HG03575 (cell line): ENCODE measurements at regions not wholly inside any gene's neighbourhood (a gene's known extent, or its start where the extent isn't known, plus 50 kb on each side); places are given as distances from the start of the nearest gene placed in this dataset.
A peak's percentile ranks its signal among the peaks of the same experiment; 100 is the strongest.

Source experiments
- ATAC-seq: cut with Tn5 transposase; IDR thresholded peaks from one replicate; pipeline ENCODE4 v1.9.1; 2021; ENCODE audit not compliant: unreplicated experiment, insufficient number of reproducible peaks, low FRiP score; ENCODE audit errors: extremely low read depth

- ATAC-seq, result no peak
Observed at GRCh38 chr1:209073879-209074278, 509.6 kb upstream of the CAMK1G start.

- no peak for ATAC-seq
Observed at GRCh38 chr1:209074575-209075250, 508.8 kb upstream of the CAMK1G start.

GRCh38 chr1:209076688-209077087 lies 506.8 kb upstream of the CAMK1G start:
- ATAC-seq, result no peak

- no peak for ATAC-seq
Observed at GRCh38 chr1:209080170-209080781, 503.2 kb upstream of the CAMK1G start.

- peak; percentile 86 for ATAC-seq
Observed at GRCh38 chr1:209086486-209087192, 496.9 kb upstream of the CAMK1G start.

- ATAC-seq, result no peak
Observed at GRCh38 chr1:209094384-209094783, 489.1 kb upstream of the CAMK1G start.

- no peak for ATAC-seq
Observed at GRCh38 chr1:209095627-209096595, 487.6 kb upstream of the CAMK1G start.

GRCh38 chr1:209100460-209100859 lies 483.1 kb upstream of the CAMK1G start:
- ATAC-seq, result no peak

GRCh38 chr1:209101106-209101505 lies 482.4 kb upstream of the CAMK1G start:
- no peak for ATAC-seq

- ATAC-seq, result no peak
Observed at GRCh38 chr1:209102120-209102519, 481.4 kb upstream of the CAMK1G start.

GRCh38 chr1:209102531-209102930 lies 481.0 kb upstream of the CAMK1G start:
- no peak for ATAC-seq

- ATAC-seq, result no peak
Observed at GRCh38 chr1:209103092-209103491, 480.4 kb upstream of the CAMK1G start.

GRCh38 chr1:209104646-209105045 lies 478.9 kb upstream of the CAMK1G start:
- no peak for ATAC-seq

- no peak for ATAC-seq
Observed at GRCh38 chr1:209105701-209106100, 477.8 kb upstream of the CAMK1G start.

GRCh38 chr1:209106237-209106741 lies 477.2 kb upstream of the CAMK1G start:
- no peak for ATAC-seq

- no peak for ATAC-seq
Observed at GRCh38 chr1:209106861-209107260, 476.7 kb upstream of the CAMK1G start.

- ATAC-seq, result no peak
Observed at GRCh38 chr1:209107535-209107934, 476.0 kb upstream of the CAMK1G start.

GRCh38 chr1:209109001-209109785 lies 474.3 kb upstream of the CAMK1G start:
- ATAC-seq, result no peak
